Nephron progenitor cell (in vitro differentiated cells): ENCODE measurements at regions not wholly inside any gene's neighbourhood (a gene's known extent, or its start where the extent isn't known, plus 50 kb on each side); places are given as distances from the start of the nearest gene placed in this dataset.

Source experiments
- DNase-seq: peaks from one replicate; pipeline ENCODE4 v3.0.0; 2021
- H3K27ac Mint-ChIP-seq: 2 replicates; pipeline ENCODE4 v1.8.0; 2021; ENCODE audit warnings: mild to moderate bottlenecking, moderate library complexity, mixed read lengths
- H3K27me3 Mint-ChIP-seq: 2 replicates; pipeline ENCODE4 v1.8.0; 2021; ENCODE audit warnings: mild to moderate bottlenecking, low read depth, mixed read lengths; ENCODE audit not compliant: poor library complexity
- H3K36me3 Mint-ChIP-seq: 2 replicates; pipeline ENCODE4 v1.8.0; 2021; ENCODE audit warnings: low read depth, mixed read lengths
- H3K4me1 Mint-ChIP-seq: 2 replicates; pipeline ENCODE4 v1.8.0; 2021; ENCODE audit warnings: mixed read lengths
- H3K4me3 Mint-ChIP-seq: 2 replicates; pipeline ENCODE4 v1.8.0; 2021; ENCODE audit warnings: mild to moderate bottlenecking, moderate library complexity, mixed read lengths
- H3K9me3 Mint-ChIP-seq: 2 replicates; pipeline ENCODE4 v1.8.0; 2021; ENCODE audit warnings: mild to moderate bottlenecking, moderate library complexity, mixed read lengths
- CTCF ChIP-seq: fragments of 200-600 bp; sonication (generic); IDR thresholded peaks from 2 replicates; pipeline ENCODE4 v1.5.0; 2021; ENCODE audit warnings: antibody characterized with exemption

GRCh38 chr4:93888308-93888707 lies 59.8 kb downstream of the ATOH1 start:
- Mint-ChIP-seq H3K4me1 (no peaks in the 10 kb centered on the region), H3K27ac (no peak overlapping the region), H3K4me3 (no peak overlapping the region), H3K36me3 (no peaks in the 10 kb centered on the region), H3K9me3 (no peaks in the 10 kb centered on the region), H3K27me3 (peaks cover 9% of the 10 kb centered on the region)
- DNase-seq = no peak
- no peak for TF ChIP-seq CTCF

GRCh38 chr4:93888768-93889167 lies 60.2 kb downstream of the ATOH1 start:
- Mint-ChIP-seq H3K27ac (no peak overlapping the region), H3K27me3 (peaks cover 9% of the 10 kb centered on the region)

GRCh38 chr4:93891244-93891643 lies 62.7 kb downstream of the ATOH1 start:
- Mint-ChIP-seq H3K4me3 (no peak overlapping the region), H3K36me3 (no peaks in the 10 kb centered on the region), H3K27ac (no peak overlapping the region), H3K4me1 (no peaks in the 10 kb centered on the region), H3K9me3 (no peaks in the 10 kb centered on the region), H3K27me3 (peaks cover 5% of the 10 kb centered on the region)
- DNase-seq = no peak
- TF ChIP-seq CTCF = no peak

More at GRCh38 chr4:93888768-93889167, 60.2 kb downstream of the ATOH1 start:
- H3K4me1 Mint-ChIP-seq = no peaks in the 10 kb centered on the region
- TF ChIP-seq CTCF = no peak
- no peak overlapping the region for H3K4me3 Mint-ChIP-seq
- DNase-seq = no peak
- no peaks in the 10 kb centered on the region for H3K36me3 Mint-ChIP-seq
- no peaks in the 10 kb centered on the region for H3K9me3 Mint-ChIP-seq

GRCh38 chr4:93894995-93895394 lies 66.4 kb downstream of the ATOH1 start:
- no peak for TF ChIP-seq CTCF
- DNase-seq = no peak
- no peaks in the 10 kb centered on the region for H3K27me3 Mint-ChIP-seq
- H3K4me1 Mint-ChIP-seq = no peaks in the 10 kb centered on the region
- no peaks in the 10 kb centered on the region for H3K36me3 Mint-ChIP-seq
- no peak overlapping the region for H3K4me3 Mint-ChIP-seq
- H3K27ac Mint-ChIP-seq = no peak overlapping the region
- H3K9me3 Mint-ChIP-seq = no peaks in the 10 kb centered on the region

GRCh38 chr4:93896516-93896915 lies 68.0 kb downstream of the ATOH1 start:
- no peak for TF ChIP-seq CTCF
- Mint-ChIP-seq H3K27me3 (no peaks in the 10 kb centered on the region), H3K36me3 (no peaks in the 10 kb centered on the region), H3K27ac (no peak overlapping the region), H3K9me3 (no peaks in the 10 kb centered on the region), H3K4me1 (no peaks in the 10 kb centered on the region), H3K4me3 (no peak overlapping the region)
- DNase-seq = no peak

GRCh38 chr4:93897559-93897958 lies 69.0 kb downstream of the ATOH1 start:
- DNase-seq = no peak
- no peaks in the 10 kb centered on the region for H3K4me1 Mint-ChIP-seq
- TF ChIP-seq CTCF = no peak

More at GRCh38 chr4:93897559-93897958, 69.0 kb downstream of the ATOH1 start:
- Mint-ChIP-seq H3K27ac (no peak overlapping the region), H3K9me3 (no peaks in the 10 kb centered on the region), H3K4me3 (no peak overlapping the region), H3K27me3 (no peaks in the 10 kb centered on the region), H3K36me3 (no peaks in the 10 kb centered on the region)
